Activated T-cell treated with anti-CD3 and anti-CD28 coated beads, Interleukin-2, amount 50 U/mL, for 48 hours (primary cell): ENCODE measurements at regions not wholly inside any gene's neighbourhood (a gene's known extent, or its start where the extent isn't known, plus 50 kb on each side); places are given as distances from the start of the nearest gene placed in this dataset.
"Not testable (repeated sequence)": the region's sequence is repeated elsewhere in the genome, so short reads cannot be mapped to it uniquely, and the experiment has no call there.

Source experiments
- DNase-seq, 2 experiments: peaks; one replicate each; pipeline ENCODE4 v3.0.0-alpha.2; 2020

GRCh38 chr5:116911074-116911473 is 336.5 kb upstream of the SEMA6A start:
- DNase-seq: no peak

GRCh38 chr5:116908537-116908936 is 333.9 kb upstream of the SEMA6A start:
- DNase-seq: no peak

- no peak for DNase-seq
Observed at GRCh38 chr5:116905885-116906284, 331.3 kb upstream of the SEMA6A start.

- DNase-seq: no peak
Observed at GRCh38 chr5:116900793-116901192, 326.2 kb upstream of the SEMA6A start.

GRCh38 chr5:116898917-116899316 is 324.3 kb upstream of the SEMA6A start:
- no peak for DNase-seq

GRCh38 chr5:116897291-116897690 is 322.7 kb upstream of the SEMA6A start:
- no peak for DNase-seq

DNA sequence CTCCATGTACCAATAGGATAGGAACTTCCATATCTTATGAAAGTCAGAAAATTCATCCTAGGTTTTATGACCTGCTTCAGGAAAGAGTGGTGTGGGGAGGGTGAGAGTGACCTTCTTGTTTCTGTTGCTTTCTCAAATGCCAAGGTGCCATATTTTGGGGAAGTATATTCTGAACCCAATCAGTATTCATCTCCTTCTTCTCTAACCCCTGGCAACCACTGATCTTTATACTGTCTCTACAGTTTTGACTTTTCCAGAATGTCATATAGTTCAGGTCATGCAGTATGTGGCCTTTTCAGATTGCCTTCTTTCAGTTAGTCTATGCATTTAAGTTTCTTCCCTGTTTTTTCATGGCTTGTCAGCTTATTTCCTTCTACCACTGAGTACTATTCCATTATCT is 321.4 kb upstream of the SEMA6A start:
- no peak for DNase-seq

DNA sequence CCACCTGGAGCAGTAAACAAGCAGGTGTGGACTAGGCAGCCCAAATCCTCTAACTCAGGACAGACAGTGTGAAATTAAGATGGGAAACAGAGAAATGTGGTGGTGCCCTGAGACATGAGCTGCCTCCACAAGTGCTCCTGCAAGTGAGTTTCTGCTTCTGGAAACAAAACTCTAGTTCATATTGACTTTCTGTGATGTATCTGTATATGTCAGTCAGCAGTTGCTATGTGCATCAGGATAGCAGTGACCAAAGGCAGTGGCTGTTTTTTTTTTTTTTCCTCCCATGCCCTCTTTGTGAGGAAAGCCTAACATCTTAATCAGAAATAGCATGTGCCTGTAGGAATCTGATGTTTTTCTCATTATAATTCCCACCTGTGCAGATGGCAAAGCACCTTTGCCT is 318.4 kb upstream of the SEMA6A start:
- DNase-seq: no peak

- no peak for DNase-seq
Observed at GRCh38 chr5:116887104-116887503, 312.5 kb upstream of the SEMA6A start.

- DNase-seq: no peak
Observed at GRCh38 chr5:116885825-116886224, 311.2 kb upstream of the SEMA6A start.

DNA sequence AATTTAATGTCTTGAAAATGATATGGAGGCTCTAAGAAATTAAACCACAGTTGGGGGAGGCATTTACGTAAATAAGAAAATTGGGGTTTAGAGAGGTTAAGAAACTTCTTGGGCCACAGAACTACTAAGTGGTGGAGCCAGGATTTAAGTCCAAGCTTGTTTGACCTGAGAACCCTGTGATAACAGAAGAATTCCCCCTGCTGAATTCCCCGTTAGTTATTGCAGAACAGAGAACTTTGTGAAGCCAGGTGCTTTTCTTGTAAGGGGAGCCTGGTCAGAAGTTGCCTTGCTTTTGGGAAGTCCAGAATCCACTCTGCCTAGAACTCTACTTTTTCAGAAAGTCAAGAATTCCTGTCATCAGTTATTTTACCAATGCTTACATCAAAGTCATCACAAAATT is 309.3 kb upstream of the SEMA6A start:
- no peak for DNase-seq

- no peak for DNase-seq
Observed at GRCh38 chr5:116881921-116882531, 307.4 kb upstream of the SEMA6A start.

GRCh38 chr5:116880601-116881000 is 306.0 kb upstream of the SEMA6A start:
- no peak for DNase-seq

DNA sequence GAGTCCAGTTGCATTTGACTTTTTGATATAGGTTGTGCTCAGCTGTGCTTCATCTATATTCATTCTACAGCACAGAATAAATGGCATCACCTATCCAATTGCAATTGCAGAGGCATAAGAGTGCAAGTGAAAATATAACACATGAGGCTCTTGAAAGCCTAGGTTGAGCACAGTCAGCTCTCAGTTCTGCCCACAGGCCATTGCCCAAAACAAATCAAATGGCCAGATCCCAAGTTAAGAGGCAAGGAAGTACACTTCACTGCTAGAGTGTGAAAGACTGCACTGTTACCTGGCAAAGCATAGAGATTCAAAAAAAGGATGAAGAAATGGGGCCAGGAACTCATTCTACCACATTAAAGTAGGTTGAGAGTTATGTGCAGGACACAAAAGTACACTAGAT is 305.5 kb upstream of the SEMA6A start:
- no peak for DNase-seq

GRCh38 chr5:116876240-116876840 is 301.7 kb upstream of the SEMA6A start:
- no peak for DNase-seq

- no peak for DNase-seq
Observed at GRCh38 chr5:116872986-116873385, 298.4 kb upstream of the SEMA6A start.

DNA sequence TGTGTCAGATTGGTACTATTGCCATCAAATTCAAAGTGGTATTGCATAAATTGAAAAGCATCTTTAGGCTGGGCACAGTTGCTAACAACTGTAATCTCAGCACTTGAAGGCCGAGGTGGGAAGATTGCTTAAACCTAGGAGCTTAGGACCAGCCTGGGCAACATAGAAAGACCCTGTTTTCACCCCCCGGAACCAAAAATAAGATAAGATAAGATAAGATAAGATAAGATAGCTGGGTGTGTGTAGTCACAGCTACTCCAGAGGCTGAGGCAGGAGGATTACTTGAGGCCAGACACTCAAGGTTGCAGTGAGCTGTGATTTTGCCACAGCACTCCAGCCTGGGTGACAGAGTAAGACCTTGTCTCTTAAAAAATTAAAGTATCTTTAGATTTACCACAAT is 297.9 kb upstream of the SEMA6A start:
- no peak for DNase-seq

DNA sequence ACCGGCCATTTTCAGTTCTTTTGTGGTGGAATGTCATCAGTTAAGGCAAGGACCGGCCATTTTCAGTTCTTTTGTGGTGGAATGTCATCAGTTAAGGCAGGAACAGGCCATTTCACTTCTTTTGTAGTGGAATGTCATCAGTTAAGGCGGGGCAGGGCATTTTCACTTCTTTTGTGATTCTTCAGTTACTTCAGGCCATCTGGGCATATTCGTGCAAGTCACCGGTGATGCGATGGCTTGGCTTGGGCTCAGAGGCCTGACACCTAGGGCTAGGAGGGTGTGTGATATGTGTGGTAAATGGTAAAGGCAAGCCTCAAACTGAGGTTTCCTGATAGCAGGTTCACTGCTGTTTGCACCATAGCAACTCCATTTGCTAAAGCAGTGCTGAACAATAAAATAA is 293.2 kb upstream of the SEMA6A start:
- DNase-seq: not testable (repeated sequence)

DNA sequence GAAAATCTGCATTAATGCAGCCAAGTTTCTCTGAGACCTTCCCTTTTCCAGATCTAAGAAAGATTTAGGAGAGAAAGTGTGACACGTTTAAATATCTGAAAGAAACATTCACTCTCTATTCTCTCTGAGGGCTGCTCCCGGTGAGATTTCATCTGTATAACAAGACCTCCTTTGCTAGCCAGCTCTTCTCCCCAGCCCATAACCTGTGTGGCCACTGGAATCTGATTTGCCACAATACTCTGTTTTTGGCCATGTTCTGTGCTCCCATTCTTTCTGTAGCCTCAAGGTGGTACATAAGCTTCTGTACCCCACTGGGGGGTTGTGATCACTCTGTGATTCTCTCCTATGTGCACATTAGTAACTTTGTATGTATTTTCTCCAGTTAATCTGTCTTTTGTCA is 291.0 kb upstream of the SEMA6A start:
- DNase-seq: no peak

DNA sequence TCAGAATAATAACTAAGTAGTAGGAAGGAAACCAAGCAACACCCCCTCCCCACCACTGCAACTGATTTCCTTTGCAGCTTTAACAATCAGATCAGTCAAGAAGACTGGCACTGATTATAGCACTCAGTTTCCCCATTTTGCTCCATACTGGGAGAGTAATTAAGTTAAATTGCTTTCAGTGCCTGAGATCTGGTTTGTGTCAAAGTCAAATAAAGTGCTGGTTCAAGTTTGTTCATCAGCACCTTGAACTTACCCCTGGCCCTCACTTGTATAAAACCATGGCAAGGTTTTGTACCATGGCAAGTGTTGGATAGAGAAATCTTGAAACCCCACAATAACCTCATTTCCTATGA is 290.2 kb upstream of the SEMA6A start:
- no peak for DNase-seq

DNA sequence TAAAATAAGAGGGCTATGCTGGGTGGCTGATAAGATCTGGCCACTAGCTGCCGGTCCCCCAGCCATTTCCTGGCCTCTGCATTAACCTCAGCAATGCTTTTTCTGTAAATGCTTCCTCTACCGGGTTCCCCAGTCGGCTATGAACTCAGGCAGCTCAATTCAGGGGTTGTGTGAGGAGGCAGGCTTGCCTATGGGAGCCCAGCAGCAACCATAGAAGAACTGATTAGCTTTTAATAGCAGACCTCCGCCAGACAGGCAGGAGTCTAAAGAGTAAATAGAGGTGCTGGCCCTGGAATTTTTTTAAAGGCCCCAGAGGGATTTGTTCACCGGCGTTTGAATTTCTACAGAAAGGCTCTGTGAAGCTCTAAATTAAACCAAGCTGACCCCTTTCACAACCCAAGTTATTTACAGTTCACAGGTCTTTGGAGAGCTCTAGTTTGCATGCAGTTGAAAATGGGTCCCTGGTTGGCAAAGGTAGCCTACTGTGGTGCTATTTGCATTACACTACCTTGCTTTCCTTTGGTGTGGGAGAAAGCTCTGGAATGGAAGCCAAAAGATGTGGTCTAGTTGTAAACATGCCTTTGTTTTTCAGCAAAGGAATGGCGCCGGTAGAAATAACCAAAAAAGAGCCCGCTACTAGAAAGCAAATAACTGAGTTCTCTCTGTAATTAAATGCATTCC is 289.7 kb upstream of the SEMA6A start:
- DNase-seq: no peak

- no peak for DNase-seq
Observed at GRCh38 chr5:116862632-116863455, 288.2 kb upstream of the SEMA6A start.

DNA sequence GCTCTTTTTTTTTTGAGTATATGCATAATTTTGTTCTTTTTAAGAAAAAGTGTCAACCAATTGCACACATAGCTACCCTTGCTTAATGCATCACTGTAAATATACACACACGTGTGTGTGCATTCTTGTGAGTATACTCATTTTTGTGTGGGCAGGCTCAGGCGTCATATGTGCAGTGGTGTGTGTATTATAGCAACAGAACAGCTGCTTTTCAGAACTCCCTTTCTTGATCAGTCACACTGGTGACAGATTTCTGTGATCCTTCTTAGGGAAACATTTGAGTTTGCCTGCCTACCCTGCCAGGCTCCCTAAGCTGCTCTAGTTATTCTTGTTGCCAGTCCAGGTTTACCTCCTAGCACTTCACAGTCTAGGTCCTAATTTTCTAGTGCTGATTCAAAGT is 287.0 kb upstream of the SEMA6A start:
- DNase-seq: no peak

DNA sequence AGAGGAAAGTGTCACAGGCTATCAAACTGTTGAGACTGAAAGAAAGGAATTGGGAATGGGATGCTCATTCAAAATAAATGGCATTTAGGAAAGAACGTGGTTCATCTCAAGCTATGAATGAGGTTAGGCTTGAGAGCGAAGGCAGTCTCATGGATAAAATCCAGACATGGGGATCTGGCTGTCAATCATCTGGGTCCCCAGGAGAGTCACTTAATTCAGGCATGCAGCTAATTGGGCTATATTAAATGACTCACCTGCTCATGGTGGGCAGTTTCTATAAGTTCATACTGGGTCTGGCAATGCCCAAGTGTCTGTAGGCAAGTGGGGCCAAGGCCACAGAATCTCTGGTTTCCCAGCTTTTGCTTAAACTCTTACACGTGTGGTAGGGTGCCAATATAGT is 286.5 kb upstream of the SEMA6A start:
- DNase-seq: no peak
